Neural cell (in vitro differentiated cells): ENCODE measurements at regions not wholly inside any gene's neighbourhood (a gene's known extent, or its start where the extent isn't known, plus 50 kb on each side); places are given as distances from the start of the nearest gene placed in this dataset.

Source experiments
- CTCF ChIP-seq: fragments of 450-650 bp; IDR thresholded peaks from 2 replicates; pipeline ENCODE4 v1.5.1; 2014; ENCODE audit warnings: antibody characterized with exemption, mild to moderate bottlenecking, moderate library complexity; ENCODE audit not compliant: poor library complexity, severe bottlenecking
- EP300 ChIP-seq: fragments of 450-650 bp; conservative IDR thresholded peaks from 2 replicates; pipeline ENCODE4 v1.6.1; 2014; ENCODE audit warnings: antibody characterized with exemption, mild to moderate bottlenecking, moderate library complexity; ENCODE audit not compliant: poor library complexity, severe bottlenecking
- EZH2 ChIP-seq: fragments of 200-600, 300-800 bp; shearing (Covaris generic), sonication (generic); IDR thresholded peaks from 2 replicates; pipeline ENCODE4 v1.6.1; 2014; ENCODE audit warnings: antibody characterized with exemption, low read length, borderline replicate concordance, mild to moderate bottlenecking; ENCODE audit not compliant: insufficient read depth, poor library complexity, severe bottlenecking
- MXI1 ChIP-seq: fragments of 450-650 bp; conservative IDR thresholded peaks from 2 replicates; pipeline ENCODE4 v1.6.1; 2014; ENCODE audit warnings: antibody characterized with exemption, mild to moderate bottlenecking; ENCODE audit not compliant: poor library complexity, severe bottlenecking
- POLR2AphosphoS5 ChIP-seq: IDR thresholded peaks from 2 replicates; pipeline ENCODE4 v1.6.1; 2012
- RAD21 ChIP-seq: fragments of 450-650 bp; conservative IDR thresholded peaks from 2 replicates; pipeline ENCODE4 v1.6.1; 2014; ENCODE audit warnings: antibody characterized with exemption, mild to moderate bottlenecking, moderate library complexity
- REST ChIP-seq: IDR thresholded peaks from 2 replicates; pipeline ENCODE4 v1.6.1; 2012; ENCODE audit warnings: borderline replicate concordance
- TAF1 ChIP-seq: IDR thresholded peaks from 2 replicates; pipeline ENCODE4 v1.6.1; 2012; ENCODE audit warnings: low read depth

GRCh38 chr4:160286051-160286450 is 1183.2 kb downstream of the RAPGEF2 start:
- TF ChIP-seq EP300 = no peak
- TF ChIP-seq CTCF = no peak
- no peak for TF ChIP-seq POLR2AphosphoS5
- TF ChIP-seq EZH2 = no peak
- TF ChIP-seq REST = no peak
- no peak for TF ChIP-seq TAF1
- TF ChIP-seq RAD21 = no peak
- no peak for TF ChIP-seq MXI1
